ENCODE measurements at regions not wholly inside any gene's neighbourhood (a gene's known extent, or its start where the extent isn't known, plus 50 kb on each side); places are given as distances from the start of the nearest gene placed in this dataset.

GRCh38 chr5:98569288-98569687, 204.2 kb upstream of the RGMB start:
- DNase-seq (ENCODE audit: low spot score): no peak

GRCh38 chr5:98570010-98570409, 203.5 kb upstream of the RGMB start:
- DNase-seq (ENCODE audit: low spot score): no peak

GRCh38 chr5:98570661-98571191, 202.7 kb upstream of the RGMB start:
- DNase-seq (ENCODE audit: low spot score): no peak

GRCh38 chr5:98573834-98574320, 199.6 kb upstream of the RGMB start:
- no peak for DNase-seq (ENCODE audit: low spot score)

- DNase-seq (ENCODE audit: low spot score): no peak
Observed at GRCh38 chr5:98576275-98576674, 197.2 kb upstream of the RGMB start.

- no peak for DNase-seq (ENCODE audit: low spot score)
Observed at GRCh38 chr5:98578438-98578837, 195.0 kb upstream of the RGMB start.

- no peak for DNase-seq (ENCODE audit: low spot score)
Observed at GRCh38 chr5:98581112-98581997, 192.1 kb upstream of the RGMB start.

- DNase-seq (ENCODE audit: low spot score): no peak
Observed at GRCh38 chr5:98583586-98583985, 189.9 kb upstream of the RGMB start.

GRCh38 chr5:98585661-98586310, 187.7 kb upstream of the RGMB start:
- no peak for DNase-seq (ENCODE audit: low spot score)

GRCh38 chr5:98586581-98586980, 186.9 kb upstream of the RGMB start:
- no peak for DNase-seq (ENCODE audit: low spot score)

GRCh38 chr5:98587166-98587565, 186.3 kb upstream of the RGMB start:
- DNase-seq (ENCODE audit: low spot score): no peak

- no peak for DNase-seq (ENCODE audit: low spot score)
Observed at GRCh38 chr5:98588215-98588614, 185.2 kb upstream of the RGMB start.

GRCh38 chr5:98593418-98593817, 180.0 kb upstream of the RGMB start:
- DNase-seq (ENCODE audit: low spot score): no peak

- DNase-seq (ENCODE audit: low spot score): no peak
Observed at GRCh38 chr5:98594098-98594497, 179.4 kb upstream of the RGMB start.

- no peak for DNase-seq (ENCODE audit: low spot score)
Observed at GRCh38 chr5:98599016-98599415, 174.4 kb upstream of the RGMB start.

GRCh38 chr5:98602534-98603112, 170.8 kb upstream of the RGMB start:
- DNase-seq (ENCODE audit: low spot score): no peak

GRCh38 chr5:98603456-98603855, 170.0 kb upstream of the RGMB start:
- no peak for DNase-seq (ENCODE audit: low spot score)

GRCh38 chr5:98604301-98604700, 169.2 kb upstream of the RGMB start:
- no peak for DNase-seq (ENCODE audit: low spot score)

GRCh38 chr5:98604721-98605425, 168.6 kb upstream of the RGMB start:
- DNase-seq (ENCODE audit: low spot score): no peak

- no peak for DNase-seq (ENCODE audit: low spot score)
Observed at GRCh38 chr5:98605426-98605825, 168.0 kb upstream of the RGMB start.

GRCh38 chr5:98606961-98607360, 166.5 kb upstream of the RGMB start:
- DNase-seq (ENCODE audit: low spot score): no peak

GRCh38 chr5:98608052-98608451, 165.4 kb upstream of the RGMB start:
- DNase-seq (ENCODE audit: low spot score): no peak

Data from CD4-positive, alpha-beta T cell treated with Interleukin-6 at 100 ng/mL for 8 hours (primary cell).